Naive thymus-derived CD4-positive, alpha-beta T cell (primary cell): ENCODE measurements at regions not wholly inside any gene's neighbourhood (a gene's known extent, or its start where the extent isn't known, plus 50 kb on each side); places are given as distances from the start of the nearest gene placed in this dataset.

Source experiments
- ATAC-seq: fragments of 150-1000 bp; cut with Tn5 transposase; 2 replicates; pipeline ENCODE4 v1.10.0; 2021; ENCODE audit warnings: mild to moderate bottlenecking, moderate library complexity
- CTCF ChIA-PET: fragments of 350-600 bp; sonication (Branson Sonifier 250); formaldehyde crosslinking; loops from one replicate; lab custom pipeline; 2021; ENCODE audit warnings: antibody characterized with exemption; lab: Charles Lee
- POLR2A ChIA-PET: fragments of 350-600 bp; sonication (Branson Sonifier 250); formaldehyde crosslinking; loops from one replicate; lab custom pipeline; 2021; ENCODE audit warnings: antibody characterized with exemption, inconsistent platforms; lab: Charles Lee
- DNase-seq, 9 donors: peaks; one replicate each; pipeline versions ENCODE4 v3.0.0 to v3.0.0-alpha.2; 2020 to 2022; ENCODE audit warnings: mixed read lengths in 1 of 9
- H3K27ac ChIP-seq: one replicate; pipeline ENCODE4 v1.7.0; 2013; ENCODE audit warnings: mild to moderate bottlenecking, low read depth, low read length, moderate library complexity
- H3K27me3 ChIP-seq, 2 donors: one replicate each; pipeline ENCODE4 v1.7.0; 2013; ENCODE audit warnings: low read length in 2 of 2, mild to moderate bottlenecking in 2 of 2, moderate library complexity in 2 of 2; ENCODE audit not compliant: control insufficient read depth in 2 of 2, insufficient read depth in 2 of 2
- H3K36me3 ChIP-seq, 3 experiments: 1 replicate in 2 of 3; 2 replicates in 1 of 3; pipeline ENCODE4 v1.7.0; 2013; ENCODE audit warnings: low read length in 3 of 3, mild to moderate bottlenecking in 3 of 3, moderate library complexity in 1 of 3; ENCODE audit not compliant: insufficient read depth in 3 of 3, control insufficient read depth in 2 of 3
- H3K4me1 ChIP-seq, 2 donors: one replicate each; pipeline ENCODE4 v1.7.0; 2013; ENCODE audit warnings: low read length in 2 of 2, mild to moderate bottlenecking in 2 of 2, moderate library complexity in 1 of 2; ENCODE audit not compliant: control insufficient read depth in 2 of 2, insufficient read depth in 2 of 2
- H3K4me3 ChIP-seq: 2 replicates; pipeline ENCODE4 v1.7.0; 2013; ENCODE audit warnings: mild to moderate bottlenecking, low read length
- H3K9me3 ChIP-seq, 3 experiments: 1 replicate in 2 of 3; 2 replicates in 1 of 3; pipeline ENCODE4 v1.7.0; 2013; ENCODE audit warnings: low read length in 3 of 3; ENCODE audit not compliant: control insufficient read depth in 2 of 3
- H3K27ac Mint-ChIP-seq, 9 donors: one replicate each; pipeline ENCODE4 v1.8.0; 2020 to 2022; ENCODE audit warnings: mixed read lengths in 9 of 9, mild to moderate bottlenecking in 8 of 9, moderate library complexity in 5 of 9, inconsistent platforms in 2 of 9
- H3K27me3 Mint-ChIP-seq, 5 donors: one replicate each; pipeline ENCODE4 v1.8.0; 2021 to 2022; ENCODE audit warnings: mixed read lengths in 5 of 5, mild to moderate bottlenecking in 1 of 5
- H3K36me3 Mint-ChIP-seq, 5 donors: one replicate each; pipeline ENCODE4 v1.8.0; 2020 to 2022; ENCODE audit warnings: mixed read lengths in 5 of 5, mild to moderate bottlenecking in 3 of 5, inconsistent platforms in 1 of 5
- H3K4me1 Mint-ChIP-seq, 7 donors: one replicate each; pipeline ENCODE4 v1.8.0; 2020 to 2022; ENCODE audit warnings: mixed read lengths in 7 of 7, mild to moderate bottlenecking in 3 of 7, inconsistent platforms in 1 of 7
- H3K4me3 Mint-ChIP-seq, 10 donors: one replicate each; pipeline ENCODE4 v1.8.0; 2020 to 2022; ENCODE audit warnings: mild to moderate bottlenecking in 10 of 10, mixed read lengths in 10 of 10, moderate library complexity in 6 of 10, inconsistent platforms in 2 of 10
- H3K9me3 Mint-ChIP-seq, 11 donors: one replicate each; pipeline ENCODE4 v1.8.0; 2020 to 2022; ENCODE audit warnings: mixed read lengths in 11 of 11, mild to moderate bottlenecking in 4 of 11, inconsistent platforms in 1 of 11, moderate library complexity in 1 of 11
- intact Hi-C, 2 donors: fragments of 100-400 bp; cut with micrococcal nuclease; formaldehyde crosslinking; loops; one replicate each; pipeline ENCODE4 v1.15.1; 2023

DNA sequence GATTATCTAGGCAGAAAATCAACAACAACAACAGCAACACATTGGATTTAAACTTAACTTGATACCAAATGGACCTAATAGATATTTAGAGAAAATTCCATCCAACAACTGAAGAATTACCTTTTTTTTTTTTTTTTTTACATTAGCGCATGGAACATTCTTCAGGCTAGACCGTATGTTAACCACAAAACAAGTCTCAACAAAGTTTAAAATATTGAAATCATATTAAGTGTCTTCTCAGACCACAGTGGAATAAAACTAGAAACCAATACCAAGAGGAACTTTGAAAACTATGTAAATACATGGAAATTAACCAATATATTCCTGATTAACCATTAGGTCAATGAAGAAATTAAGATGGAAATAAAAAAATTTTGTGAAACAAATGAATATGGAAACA, 315.8 kb downstream of the CSNK1G3 start:
- no peak overlapping the region for H3K4me3 ChIP-seq
- no peaks in the 10 kb centered on the region for H3K9me3 ChIP-seq
- H3K36me3 ChIP-seq, result no peaks in the 10 kb centered on the region
- no peak overlapping the region for H3K27ac ChIP-seq
- DNase-seq (no peak), ATAC-seq (no peak)
- ChIA-PET CTCF (no interaction called here), POLR2A (no interaction called here)
- H3K27ac Mint-ChIP-seq, result no peak overlapping the region
- peaks cover 0 to 32% (median 6%) of the 10 kb centered on the region in 11 donors for H3K9me3 Mint-ChIP-seq
- no peaks in the 10 kb centered on the region for H3K27me3 Mint-ChIP-seq
- no peaks in the 10 kb centered on the region for H3K4me1 Mint-ChIP-seq
- no peaks in the 10 kb centered on the region for H3K4me1 ChIP-seq
- no peak overlapping the region for H3K4me3 Mint-ChIP-seq
- H3K27me3 ChIP-seq, result no peaks in the 10 kb centered on the region
- intact Hi-C loops, result no loop called here
- H3K36me3 Mint-ChIP-seq, result no peaks in the 10 kb centered on the region

DNA sequence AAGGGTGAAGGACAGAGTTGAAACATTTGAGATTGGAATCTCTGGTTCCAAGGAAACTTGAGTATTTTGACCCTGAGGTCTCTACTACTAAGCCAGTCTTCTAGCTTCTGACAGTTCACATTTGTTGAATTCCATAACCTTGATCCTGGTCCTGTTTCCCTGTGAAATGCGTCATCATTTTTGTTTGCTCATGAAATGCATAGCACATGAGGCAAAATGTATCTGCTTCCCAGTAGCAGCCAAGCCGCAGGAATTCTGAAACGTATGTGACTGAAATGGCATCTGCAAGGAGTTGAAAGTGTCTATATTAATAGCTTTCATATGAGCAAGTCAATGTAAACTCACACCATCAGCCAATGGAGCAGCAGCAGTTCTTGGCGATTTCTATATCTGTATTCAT, 307.9 kb downstream of the CSNK1G3 start:
- Mint-ChIP-seq H3K36me3 (no peaks in the 10 kb centered on the region), H3K4me3 (no peak overlapping the region), H3K27ac (no peak overlapping the region), H3K4me1 (no peaks in the 10 kb centered on the region), H3K9me3 (peaks cover 0 to 5% (median 0%) of the 10 kb centered on the region in 11 donors), H3K27me3 (no peaks in the 10 kb centered on the region)
- Histone ChIP-seq H3K27me3 (no peaks in the 10 kb centered on the region), H3K9me3 (no peaks in the 10 kb centered on the region), H3K4me1 (no peaks in the 10 kb centered on the region), H3K36me3 (no peaks in the 10 kb centered on the region), H3K27ac (no peak overlapping the region), H3K4me3 (no peak overlapping the region)
- DNase-seq, result no peak
- intact Hi-C loops, result no loop called here
- ChIA-PET POLR2A (no interaction called here), CTCF (no interaction called here)
- no peak for ATAC-seq

DNA sequence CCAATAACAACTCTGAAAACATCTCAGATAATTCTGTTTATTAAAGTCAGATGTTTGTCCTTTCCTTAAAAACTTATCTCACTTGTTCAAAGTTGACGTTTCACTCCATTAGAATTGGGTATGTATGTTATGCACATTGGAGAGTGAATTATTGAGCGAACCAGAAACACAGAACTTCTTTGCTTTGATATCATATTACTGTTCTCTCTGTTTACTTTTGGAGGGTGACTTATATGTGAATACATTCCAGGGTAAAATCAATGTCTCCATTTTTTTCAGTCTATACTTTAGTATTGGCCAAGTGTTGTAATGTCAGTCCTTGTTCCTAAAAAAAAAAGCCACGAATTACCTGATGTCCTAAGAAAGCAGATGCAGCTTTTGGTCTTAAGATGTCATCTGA, 307.4 kb downstream of the CSNK1G3 start:
- no peak overlapping the region for H3K27ac Mint-ChIP-seq
- H3K4me1 Mint-ChIP-seq, result no peaks in the 10 kb centered on the region
- no peaks in the 10 kb centered on the region for H3K36me3 Mint-ChIP-seq
- Histone ChIP-seq H3K36me3 (no peaks in the 10 kb centered on the region), H3K27me3 (no peaks in the 10 kb centered on the region), H3K9me3 (no peaks in the 10 kb centered on the region), H3K27ac (no peak overlapping the region), H3K4me1 (no peaks in the 10 kb centered on the region), H3K4me3 (no peak overlapping the region)
- DNase-seq, result no peak
- peaks cover 0 to 5% (median 0%) of the 10 kb centered on the region in 11 donors for H3K9me3 Mint-ChIP-seq
- no peak overlapping the region for H3K4me3 Mint-ChIP-seq
- CTCF ChIA-PET, result no interaction called here
- POLR2A ChIA-PET, result no interaction called here
- H3K27me3 Mint-ChIP-seq, result no peaks in the 10 kb centered on the region
- intact Hi-C loops, result no loop called here
- no peak for ATAC-seq

DNA sequence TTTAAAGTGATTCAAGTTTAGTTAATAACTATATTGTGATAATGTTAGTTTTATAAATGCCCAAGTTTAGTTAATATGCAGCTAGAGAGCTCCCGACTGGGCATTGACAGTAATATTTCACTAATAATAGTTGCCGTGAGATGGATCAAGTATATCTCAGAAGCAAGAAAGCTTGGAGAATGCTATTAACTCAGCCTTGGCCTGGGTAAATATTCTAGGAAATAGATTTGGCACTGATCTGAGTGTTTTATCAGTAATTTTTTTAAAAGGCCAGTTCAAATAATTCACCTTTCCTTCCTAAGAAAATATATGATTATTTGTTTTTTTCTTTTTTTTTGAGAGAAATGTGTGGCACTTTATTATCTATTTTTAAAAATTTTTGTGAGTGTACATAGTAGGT, 305.3 kb downstream of the CSNK1G3 start:
- H3K36me3 Mint-ChIP-seq, result no peaks in the 10 kb centered on the region
- H3K9me3 Mint-ChIP-seq, result peaks cover 0 to 5% (median 0%) of the 10 kb centered on the region in 11 donors

DNA sequence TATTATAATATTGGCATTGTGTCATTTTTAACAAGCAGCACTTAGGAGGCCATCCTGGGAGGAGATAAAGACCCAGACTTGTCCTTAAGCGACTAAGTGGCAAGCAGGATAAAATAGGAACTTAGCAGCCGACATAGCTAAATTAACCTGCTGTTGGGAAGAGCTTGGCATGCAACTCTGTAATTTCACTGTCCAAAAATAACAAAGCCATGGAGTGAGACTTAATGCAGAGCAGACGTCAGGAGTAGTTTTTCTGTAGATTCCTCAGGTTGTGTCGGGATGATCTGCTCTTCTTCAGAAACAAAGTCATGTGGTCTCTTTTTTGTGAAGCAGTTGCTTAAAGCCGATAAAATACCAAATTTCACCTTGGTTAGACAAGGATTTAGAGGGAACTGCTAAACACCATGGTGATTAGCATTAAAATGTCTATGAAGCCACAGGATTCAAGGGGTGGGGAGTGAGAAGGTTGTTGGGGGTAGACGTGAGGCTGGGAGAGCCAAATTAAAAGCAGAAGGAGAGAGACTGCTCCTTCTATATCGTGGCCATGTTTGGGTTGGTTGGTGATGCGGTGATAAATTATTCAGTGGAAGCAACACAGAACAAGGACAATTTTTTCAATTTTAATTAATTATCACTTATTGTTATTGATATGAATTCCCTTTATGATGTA, 303.0 kb downstream of the CSNK1G3 start:
- CTCF ChIA-PET, result no interaction called here
- no peak overlapping the region for H3K27ac Mint-ChIP-seq
- peaks cover 0 to 4% (median 0%) of the 10 kb centered on the region in 11 donors for H3K9me3 Mint-ChIP-seq
- DNase-seq, result no peak
- intact Hi-C loops, result no loop called here
- no peaks in the 10 kb centered on the region for H3K9me3 ChIP-seq
- ATAC-seq, result no peak
- H3K36me3 ChIP-seq, result no peaks in the 10 kb centered on the region
- H3K27me3 ChIP-seq, result no peaks in the 10 kb centered on the region
- POLR2A ChIA-PET, result no interaction called here
- no peaks in the 10 kb centered on the region for H3K36me3 Mint-ChIP-seq
- H3K4me1 Mint-ChIP-seq, result no peaks in the 10 kb centered on the region
- H3K27ac ChIP-seq, result no peak overlapping the region
- no peaks in the 10 kb centered on the region for H3K27me3 Mint-ChIP-seq
- H3K4me3 Mint-ChIP-seq, result no peak overlapping the region
- no peaks in the 10 kb centered on the region for H3K4me1 ChIP-seq
- no peak overlapping the region for H3K4me3 ChIP-seq

More for the DNA sequence above, 305.3 kb downstream of the CSNK1G3 start:
- no peak overlapping the region for H3K27ac ChIP-seq
- H3K27ac Mint-ChIP-seq, result no peak overlapping the region
- no peak for ATAC-seq
- ChIA-PET POLR2A (no interaction called here), CTCF (no interaction called here)
- DNase-seq, result no peak
- H3K9me3 ChIP-seq, result no peaks in the 10 kb centered on the region
- H3K4me3 Mint-ChIP-seq, result no peak overlapping the region
- H3K4me3 ChIP-seq, result no peak overlapping the region
- H3K4me1 Mint-ChIP-seq, result no peaks in the 10 kb centered on the region
- no peaks in the 10 kb centered on the region for H3K27me3 Mint-ChIP-seq
- no peaks in the 10 kb centered on the region for H3K36me3 ChIP-seq
- intact Hi-C loops, result no loop called here
- H3K27me3 ChIP-seq, result no peaks in the 10 kb centered on the region
- no peaks in the 10 kb centered on the region for H3K4me1 ChIP-seq

DNA sequence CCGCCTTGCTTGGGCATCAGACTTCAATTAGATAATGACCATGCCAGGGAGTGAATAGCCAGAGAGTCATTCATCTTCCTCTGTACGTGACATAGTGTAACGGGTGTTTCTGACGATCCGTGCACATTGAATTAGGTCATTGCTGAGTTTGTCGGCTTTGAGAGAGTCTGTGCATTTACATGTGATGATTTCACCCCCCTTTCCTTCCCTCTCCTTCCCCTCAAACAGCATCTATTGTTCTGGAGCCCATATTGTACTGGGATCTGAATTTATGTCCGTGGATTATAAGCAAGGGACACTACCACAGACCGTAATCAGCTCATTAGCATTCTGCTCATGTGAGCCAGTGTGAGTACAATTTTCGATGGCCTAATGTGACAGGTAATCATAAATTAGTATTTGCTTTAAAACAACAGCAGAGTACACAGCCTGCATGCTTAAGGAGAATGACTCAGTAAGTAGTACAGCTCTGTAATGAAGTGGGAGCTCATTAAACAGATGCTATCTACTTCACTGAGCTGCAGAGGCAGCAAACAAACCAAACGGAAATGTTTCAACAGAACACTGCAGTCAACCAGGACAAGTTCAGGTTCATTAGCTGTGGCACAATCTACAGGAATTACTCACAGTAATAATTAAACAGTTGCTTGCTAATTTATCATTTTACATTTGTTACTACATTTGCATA, 302.1 kb downstream of the CSNK1G3 start:
- intact Hi-C loops, result no loop called here
- Mint-ChIP-seq H3K27me3 (no peaks in the 10 kb centered on the region), H3K27ac (no peak overlapping the region), H3K4me3 (no peak overlapping the region), H3K36me3 (no peaks in the 10 kb centered on the region), H3K4me1 (no peaks in the 10 kb centered on the region), H3K9me3 (peaks cover 0 to 4% (median 0%) of the 10 kb centered on the region in 11 donors)
- POLR2A ChIA-PET, result no interaction called here
- Histone ChIP-seq H3K27ac (no peak overlapping the region), H3K4me3 (no peak overlapping the region), H3K27me3 (no peaks in the 10 kb centered on the region), H3K4me1 (no peaks in the 10 kb centered on the region), H3K36me3 (no peaks in the 10 kb centered on the region), H3K9me3 (no peaks in the 10 kb centered on the region)
- CTCF ChIA-PET, result no interaction called here
- ATAC-seq (no peak), DNase-seq (no peak)

DNA sequence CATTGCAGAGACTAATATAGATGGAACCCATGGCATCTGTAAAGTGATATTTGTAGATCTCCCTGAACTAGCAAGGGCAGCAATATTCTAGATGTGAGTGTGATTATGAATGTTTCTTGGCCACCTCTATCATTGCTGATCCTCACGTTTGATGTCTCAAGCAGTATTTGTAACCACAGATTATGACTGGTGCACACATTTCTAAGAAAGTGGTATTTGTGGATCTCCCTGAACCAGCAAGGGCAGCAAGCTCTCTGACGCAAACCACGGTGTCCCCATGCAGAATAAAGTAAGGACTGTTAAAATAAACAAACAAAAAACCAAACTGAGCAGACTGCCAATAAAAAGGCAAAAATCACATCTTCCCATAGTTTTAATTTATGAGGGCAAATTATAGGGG, 301.3 kb downstream of the CSNK1G3 start:
- no peak overlapping the region for H3K27ac ChIP-seq
- H3K4me3 ChIP-seq, result no peak overlapping the region
- no peaks in the 10 kb centered on the region for H3K4me1 ChIP-seq
- ChIA-PET CTCF (no interaction called here), POLR2A (no interaction called here)
- Mint-ChIP-seq H3K4me1 (no peaks in the 10 kb centered on the region), H3K27me3 (no peaks in the 10 kb centered on the region), H3K27ac (no peak overlapping the region), H3K4me3 (no peak overlapping the region), H3K36me3 (no peaks in the 10 kb centered on the region), H3K9me3 (peaks cover 0 to 4% (median 0%) of the 10 kb centered on the region in 11 donors)
- intact Hi-C loops, result no loop called here
- no peaks in the 10 kb centered on the region for H3K36me3 ChIP-seq
- ATAC-seq (no peak), DNase-seq (no peak)
- no peaks in the 10 kb centered on the region for H3K9me3 ChIP-seq
- H3K27me3 ChIP-seq, result no peaks in the 10 kb centered on the region
